Fibroblast of gingiva (primary cell): ENCODE measurements at regions not wholly inside any gene's neighbourhood (a gene's known extent, or its start where the extent isn't known, plus 50 kb on each side); places are given as distances from the start of the nearest gene placed in this dataset.

Experiments
- DNase-seq: peaks from one replicate; pipeline ENCODE4 v3.0.0-alpha.2; 2011; ENCODE audit warnings: low read depth

DNA sequence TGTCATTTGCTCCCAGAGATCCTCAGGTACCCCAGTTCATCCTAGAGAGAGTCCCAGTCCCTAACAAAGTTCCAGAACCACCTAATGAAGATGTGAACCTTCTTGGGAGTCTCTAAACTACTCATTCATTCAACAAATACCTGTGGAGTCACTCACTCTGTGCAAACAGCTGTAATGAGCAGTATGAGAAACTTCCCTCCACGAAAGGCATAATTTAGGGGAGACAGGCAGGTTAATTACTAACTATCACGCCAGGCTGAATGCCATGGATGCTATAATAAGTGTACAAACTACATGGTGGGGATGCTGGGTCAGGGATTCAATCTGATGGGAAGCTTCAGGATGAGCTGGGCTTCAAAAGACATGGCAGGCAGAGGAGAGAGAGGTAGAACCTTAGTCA is 70.1 kb upstream of the AFDN start:
- no peak for DNase-seq

DNA sequence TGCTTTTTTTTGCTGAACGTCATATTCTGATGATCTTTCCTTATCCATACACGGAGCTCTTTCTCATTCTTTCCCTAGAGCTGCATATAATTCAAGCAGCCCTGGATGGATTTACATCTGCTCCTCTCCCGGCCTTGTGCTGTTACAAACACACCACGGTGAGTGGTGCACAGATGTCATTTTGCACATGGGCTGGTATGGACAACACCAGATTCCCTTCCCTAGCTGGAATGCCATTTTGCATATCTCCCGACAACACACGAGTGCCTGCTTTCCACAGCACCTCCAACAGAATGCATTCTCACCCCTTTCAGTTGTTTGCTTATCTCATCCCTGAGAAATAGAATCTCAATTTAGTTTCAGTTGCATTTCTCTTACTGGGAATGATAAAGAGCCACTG is 69.5 kb upstream of the AFDN start:
- no peak for DNase-seq

- DNase-seq, result no peak
These were observed 68.9 kb upstream of the AFDN start for GRCh38 chr6:167757821-167758220.

GRCh38 chr6:167758309-167759023 is 68.2 kb upstream of the AFDN start:
- no peak for DNase-seq

GRCh38 chr6:167759206-167759605 is 67.5 kb upstream of the AFDN start:
- DNase-seq, result no peak

GRCh38 chr6:167759912-167760311 is 66.8 kb upstream of the AFDN start:
- no peak for DNase-seq

GRCh38 chr6:167760979-167761793 is 65.5 kb upstream of the AFDN start:
- peak; percentile 21 for DNase-seq

DNA sequence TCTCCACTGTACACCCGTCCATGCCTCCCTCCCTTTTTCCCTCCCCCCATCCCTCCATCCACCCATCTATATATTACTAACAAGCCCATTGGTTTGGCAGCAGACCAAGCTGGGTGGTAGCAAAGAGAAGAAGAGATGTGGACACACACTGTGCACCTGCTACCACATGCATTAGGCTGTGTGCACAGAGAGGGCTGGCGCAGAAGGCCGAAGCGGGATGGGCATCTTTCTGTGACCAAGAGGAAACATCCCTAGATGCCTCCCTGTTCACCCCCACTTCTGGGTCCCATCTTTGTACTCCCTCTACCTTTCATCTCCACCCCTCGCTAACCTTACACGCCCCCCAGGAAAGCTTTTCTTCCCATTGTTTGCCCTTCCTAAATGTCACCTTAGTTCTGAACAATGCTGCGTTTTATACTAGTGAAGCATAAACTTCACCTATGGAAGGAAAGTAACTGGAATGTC is 64.9 kb upstream of the AFDN start:
- DNase-seq, result no peak

DNA sequence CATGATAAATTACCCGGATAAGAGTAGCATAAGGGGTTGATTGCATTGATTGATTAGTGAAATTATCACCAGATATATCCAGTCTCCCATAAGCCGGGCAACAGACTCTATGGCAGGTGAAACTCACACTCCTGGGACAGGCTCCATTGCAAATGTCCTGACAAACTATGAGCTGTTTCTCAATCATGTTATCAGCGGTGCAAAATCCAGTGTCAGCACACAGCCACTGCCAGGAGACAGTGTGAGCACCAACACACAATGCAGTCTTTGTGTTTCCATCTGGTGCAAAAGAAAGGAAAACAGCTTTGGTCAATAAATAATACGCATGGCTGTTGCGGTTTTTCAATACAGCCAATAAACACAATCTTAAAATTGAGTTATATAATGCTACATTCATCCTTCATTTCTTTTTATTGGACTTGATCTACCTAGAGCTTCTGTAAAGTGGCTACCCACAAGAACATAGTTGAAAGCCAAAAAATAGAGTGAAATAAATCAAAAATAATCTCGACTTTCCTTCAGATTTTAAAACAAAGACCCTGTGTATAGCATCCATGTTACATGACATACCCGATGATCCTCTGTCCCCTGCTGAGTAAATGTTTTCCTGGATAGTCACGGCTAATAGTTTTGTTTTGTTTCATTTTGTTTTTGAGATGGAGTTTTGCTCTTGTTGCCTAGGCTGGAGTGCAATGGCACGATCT is 64.3 kb upstream of the AFDN start:
- no peak for DNase-seq

- DNase-seq, result no peak
These were observed 63.4 kb upstream of the AFDN start for GRCh38 chr6:167763056-167763944.

- DNase-seq, result no peak
These were observed 62.5 kb upstream of the AFDN start for GRCh38 chr6:167764215-167764614.

DNA sequence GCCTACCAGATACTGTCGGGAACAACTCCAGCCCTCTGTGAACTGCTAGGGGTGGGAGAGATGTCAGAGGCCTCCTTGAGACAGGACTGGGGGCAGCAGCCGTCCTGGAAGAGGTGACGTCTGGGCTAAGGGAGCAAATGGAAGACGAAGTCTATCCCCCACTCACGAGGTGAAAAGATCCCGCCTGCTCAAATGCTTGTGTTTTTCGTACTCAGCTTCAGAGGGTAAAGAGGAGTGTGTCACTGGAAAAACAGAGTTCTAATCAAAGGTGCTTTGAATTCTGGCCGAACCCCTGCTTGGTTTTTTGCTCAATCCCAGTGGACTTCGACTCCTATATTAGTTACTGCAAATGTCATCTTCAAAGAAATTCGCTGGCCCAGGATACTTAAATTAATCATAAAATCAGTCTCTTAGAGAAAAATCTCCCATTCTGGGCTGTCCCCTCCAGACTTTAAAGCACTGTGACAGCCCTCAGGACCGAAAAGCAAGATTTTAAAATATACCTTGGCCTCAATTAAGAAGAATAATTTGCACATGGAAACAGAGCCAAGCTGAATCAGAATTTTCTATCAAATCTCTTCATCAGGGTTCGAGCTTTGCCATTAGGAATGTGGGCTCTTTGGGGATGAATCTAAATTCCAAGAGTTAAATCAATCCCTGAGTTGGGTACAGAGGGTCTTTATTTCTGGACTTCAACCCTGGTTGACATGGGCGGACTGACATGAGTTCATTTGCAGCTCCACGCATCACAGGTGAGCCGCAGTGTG is 61.8 kb upstream of the AFDN start:
- no peak for DNase-seq

DNA sequence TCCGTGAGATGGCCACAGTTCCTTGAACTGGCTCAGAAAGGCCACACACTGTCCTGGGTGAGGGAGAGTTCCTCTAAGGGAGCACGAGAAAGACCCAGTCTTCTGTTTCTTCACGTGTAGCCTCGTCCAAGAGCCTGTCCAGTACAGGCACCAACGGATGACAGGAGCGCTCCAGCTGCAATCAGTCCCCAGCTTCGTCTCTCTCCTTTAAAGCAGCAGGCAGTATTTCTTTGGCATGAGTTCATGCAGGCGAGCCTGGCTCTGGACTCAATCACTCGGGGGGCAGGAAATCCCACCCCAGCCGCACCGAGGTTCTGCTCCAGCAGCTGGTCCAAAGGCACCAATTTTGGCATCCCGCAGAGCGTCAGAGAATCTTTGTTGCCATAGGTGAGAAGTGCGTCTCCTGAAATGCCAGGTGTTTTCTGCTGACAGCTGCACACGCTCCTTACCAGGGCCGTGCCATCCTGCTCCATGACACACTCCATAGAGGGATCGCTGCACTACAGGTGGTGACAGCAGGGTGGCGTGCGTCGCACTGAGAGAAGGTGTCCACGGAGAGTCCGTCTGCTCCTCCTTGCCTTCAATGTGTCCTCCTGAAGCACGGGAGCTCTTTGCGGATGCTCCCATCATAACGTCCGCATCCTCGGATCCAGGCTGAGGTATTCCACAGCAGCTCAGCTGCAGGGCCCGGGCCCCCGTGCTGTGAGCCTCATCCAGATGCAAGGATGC is 59.6 kb upstream of the AFDN start:
- DNase-seq, result no peak

DNA sequence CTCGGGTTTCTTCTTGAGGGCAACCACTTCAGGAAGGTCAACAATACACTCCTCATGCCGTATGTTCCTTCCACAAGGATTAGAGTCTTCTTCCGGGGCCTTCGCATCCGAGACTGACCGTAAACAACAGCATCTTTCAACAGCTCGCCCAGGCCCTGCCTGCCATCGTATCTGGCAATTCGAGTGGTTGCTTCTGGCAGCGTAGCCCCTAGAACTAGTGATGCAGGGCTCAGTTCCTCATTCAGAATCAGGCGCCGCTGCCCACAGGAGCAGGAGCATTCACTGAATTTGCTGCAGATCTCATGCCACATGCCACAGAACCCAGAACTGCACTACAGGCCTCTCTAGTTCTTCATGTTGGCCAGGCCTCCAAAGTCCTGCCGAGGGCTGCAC is 59.0 kb upstream of the AFDN start:
- no peak for DNase-seq

GRCh38 chr6:167768471-167769215 is 58.1 kb upstream of the AFDN start:
- DNase-seq, result no peak

- DNase-seq, result no peak
These were observed 57.1 kb upstream of the AFDN start for GRCh38 chr6:167769408-167770190.

- DNase-seq, result no peak
These were observed 56.3 kb upstream of the AFDN start for GRCh38 chr6:167770291-167770955.

DNA sequence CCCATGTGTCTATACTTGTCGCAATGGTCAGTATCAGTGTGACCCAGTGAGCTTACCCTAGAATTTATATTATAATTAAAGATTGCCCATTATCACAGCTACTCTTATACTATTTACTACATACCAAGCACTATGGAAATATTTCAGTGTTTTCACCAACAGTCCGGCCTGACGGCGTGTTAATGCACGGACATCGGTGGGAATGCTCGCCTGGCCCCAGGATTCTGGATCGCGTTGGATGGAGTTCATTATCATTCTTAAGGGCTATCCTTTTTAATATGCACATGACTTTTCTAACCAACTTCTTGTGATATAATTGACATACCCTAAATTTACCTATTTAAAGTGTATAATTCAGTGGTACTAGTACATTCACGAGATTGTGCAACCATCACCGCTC is 51.8 kb upstream of the AFDN start:
- DNase-seq, result no peak
